Ovary (tissue), 7 donors: ENCODE measurements at regions not wholly inside any gene's neighbourhood (a gene's known extent, or its start where the extent isn't known, plus 50 kb on each side); places are given as distances from the start of the nearest gene placed in this dataset.

Experiments
- DNase-seq, 5 donors: peaks; one replicate each; pipeline ENCODE4 v3.0.0-alpha.2; 2019 to 2020
- H3K27ac ChIP-seq, 2 donors: fragments of 200-600 bp; one replicate each; pipeline versions ENCODE4 v1.5.1 to v1.8.0; 2019 to 2022
- H3K27me3 ChIP-seq: fragments of 200-600 bp; one replicate; pipeline ENCODE4 v1.8.0; 2022
- H3K36me3 ChIP-seq: fragments of 200-600 bp; sonication (generic); one replicate; pipeline ENCODE4 v1.5.1; 2019
- H3K4me1 ChIP-seq: one replicate; pipeline ENCODE4 v1.8.1; 2013; ENCODE audit warnings: mild to moderate bottlenecking, moderate library complexity; ENCODE audit not compliant: insufficient read depth
- H3K4me3 ChIP-seq: fragments of 200-600 bp; sonication (generic); one replicate; pipeline ENCODE4 v1.5.1; 2017
- H3K9me3 ChIP-seq, 2 donors: fragments of 200-600 bp in 1 of 2; sonication (generic) in 1 of 2; one replicate each; pipeline versions ENCODE4 v1.5.1 to v1.8.1; 2013 to 2019; ENCODE audit warnings: mild to moderate bottlenecking in 1 of 2, moderate library complexity in 1 of 2
- CTCF ChIP-seq, 3 donors: fragments of 450-650 bp in 2 of 3; fragments of 200-600 bp in 1 of 3; IDR thresholded peaks; one replicate each; pipeline versions ENCODE4 v1.5.1 to v1.8.0; 2016 to 2022; ENCODE audit warnings: antibody characterized with exemption in 3 of 3, mild to moderate bottlenecking in 1 of 3
- EP300 ChIP-seq: sonication (generic); formaldehyde crosslinking; IDR thresholded peaks from one replicate; pipeline ENCODE4 v1.6.1; 2017; ENCODE audit warnings: antibody characterized with exemption
- POLR2A ChIP-seq: fragments of 450-650 bp; IDR thresholded peaks from one replicate; pipeline ENCODE4 v1.6.1; 2017; ENCODE audit warnings: antibody characterized with exemption, mild to moderate bottlenecking, moderate library complexity
- WGBS, 3 donors: extraction: QIAGEN DNeasy Blood & Tissue Kit in 1 of 3; methylation state at CpG; one replicate each; pipeline versions ENCODE4 v1.1.5 to v1.1.7; 2013 to 2017; 5-methylcytosine and 5-hydroxymethylcytosine counted together
- intact Hi-C, 4 donors: fragments of 100-400 bp; cut with DNase I; formaldehyde crosslinking; loops; one replicate each; pipeline versions ENCODE4 v1.11.0 to v1.15.1; 2022 to 2023
- donor health status: DM: no; HTN: no; CAD: no; lungs with moderate emphysema.
- donor health status: DM: no; HTN: no; CAD: no.
- donor health status: Bipolar disorder and iron deficiency.
- donor health status: DM: no; HTN: no; CAD: no.
- donor health status: DM: yes; HTN: yes; CAD: no.

GRCh38 chr12:61919686-61920085 is 340.5 kb upstream of the USP15 start:
- Histone ChIP-seq H3K4me3 (no peak overlapping the region), H3K36me3 (no peaks in the 10 kb centered on the region), H3K9me3 (no peaks in the 10 kb centered on the region), H3K27ac (no peak overlapping the region), H3K27me3 (no peaks in the 10 kb centered on the region), H3K4me1 (no peaks in the 10 kb centered on the region)
- no peak for TF ChIP-seq CTCF (IDR thresholded peaks at IDR 0.05)
- TF ChIP-seq POLR2A = no peak
- TF ChIP-seq EP300 = no peak
- no peak for DNase-seq
- intact Hi-C loops = no loop called here
- 87 to 97% (median 96%) methylated on average over 1 of the region's 1 CpG for WGBS, 3 donors

- Histone ChIP-seq H3K4me3 (no peak overlapping the region), H3K27me3 (no peaks in the 10 kb centered on the region), H3K27ac (no peak overlapping the region), H3K36me3 (no peaks in the 10 kb centered on the region), H3K4me1 (no peaks in the 10 kb centered on the region), H3K9me3 (no peaks in the 10 kb centered on the region)
- TF ChIP-seq EP300 = no peak
- no peak for TF ChIP-seq CTCF (IDR thresholded peaks at IDR 0.05)
- no peak for TF ChIP-seq POLR2A
- DNase-seq = no peak
- 96 to 98% (median 96%) methylated on average over 1 of the region's 1 CpG for WGBS, 3 donors
- intact Hi-C loops = no loop called here
Observed at GRCh38 chr12:61920230-61920629, 340.0 kb upstream of the USP15 start.

- no peaks in the 10 kb centered on the region for H3K4me1 ChIP-seq
- H3K4me3 ChIP-seq = no peak overlapping the region
- TF ChIP-seq CTCF (IDR thresholded peaks at IDR 0.05) (no peak), EP300 (no peak), POLR2A (no peak)
- intact Hi-C loops = no loop called here
- no peak overlapping the region for H3K27ac ChIP-seq
- H3K27me3 ChIP-seq = no peaks in the 10 kb centered on the region
- 74 to 86% (median 85%) methylated on average over 3 of the region's 3 CpGs for WGBS, 3 donors
- DNase-seq = no peak
- no peaks in the 10 kb centered on the region for H3K9me3 ChIP-seq
- H3K36me3 ChIP-seq = no peaks in the 10 kb centered on the region
Observed at GRCh38 chr12:61923152-61923551, 337.1 kb upstream of the USP15 start.

GRCh38 chr12:61934564-61934963 is 325.6 kb upstream of the USP15 start:
- intact Hi-C loops = no loop called here
- Histone ChIP-seq H3K27me3 (no peaks in the 10 kb centered on the region), H3K36me3 (no peaks in the 10 kb centered on the region), H3K27ac (no peak overlapping the region), H3K9me3 (no peaks in the 10 kb centered on the region), H3K4me3 (no peak overlapping the region), H3K4me1 (no peaks in the 10 kb centered on the region)
- no peak for TF ChIP-seq POLR2A
- no peak for TF ChIP-seq EP300
- TF ChIP-seq CTCF (IDR thresholded peaks at IDR 0.05) = no peak
- 59 to 65% (median 60%) methylated on average over 2 of the region's 2 CpGs for WGBS, 3 donors
- DNase-seq = no peak

GRCh38 chr12:61939977-61940376 is 320.2 kb upstream of the USP15 start:
- H3K9me3 ChIP-seq = no peaks in the 10 kb centered on the region
- intact Hi-C loops = no loop called here
- TF ChIP-seq POLR2A = no peak
- no peaks in the 10 kb centered on the region for H3K27me3 ChIP-seq
- no peak overlapping the region for H3K27ac ChIP-seq
- H3K4me3 ChIP-seq = no peak overlapping the region
- no peaks in the 10 kb centered on the region for H3K36me3 ChIP-seq
- H3K4me1 ChIP-seq = no peaks in the 10 kb centered on the region
- no peak for DNase-seq
